Esophagus squamous epithelium (tissue), 4 donors: ENCODE measurements at regions not wholly inside any gene's neighbourhood (a gene's known extent, or its start where the extent isn't known, plus 50 kb on each side); places are given as distances from the start of the nearest gene placed in this dataset.

Source experiments
- POLR2A ChIP-seq, 4 donors: fragments of 450-650 bp; IDR thresholded peaks; one replicate each; pipeline ENCODE4 v1.6.1; 2017; ENCODE audit warnings: antibody characterized with exemption in 4 of 4, mild to moderate bottlenecking in 4 of 4, moderate library complexity in 3 of 4
- TF ChIP-seq, protein P1 (sequence below), 6 experiments: fragments of 450-650 bp in 4 of 6; fragments of 200-600 bp in 2 of 6; sonication (generic) in 2 of 6; IDR thresholded peaks; one replicate each; pipeline ENCODE4 v1.5.1; 2016 to 2019; ENCODE audit warnings: antibody characterized with exemption in 6 of 6, mild to moderate bottlenecking in 4 of 6, moderate library complexity in 4 of 6

DNA sequence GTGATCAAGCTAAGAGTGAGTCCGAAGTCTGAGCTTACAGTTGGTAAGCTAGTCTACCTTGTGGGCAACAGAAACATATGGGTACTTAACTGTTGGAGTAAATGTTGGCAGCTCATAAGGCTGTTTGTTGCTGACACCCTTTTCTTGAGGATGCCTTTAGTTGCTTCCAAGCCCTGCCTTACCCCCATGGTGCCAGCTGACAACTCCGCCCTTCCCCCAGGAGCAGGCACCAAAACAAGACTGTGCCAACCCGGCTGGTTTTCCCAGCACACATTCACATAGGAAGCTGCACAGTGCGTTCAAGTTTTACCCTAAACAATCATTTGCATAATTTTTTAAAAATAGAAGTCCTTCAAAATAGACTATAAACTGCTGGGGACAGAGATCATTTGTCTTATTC lies 150.2 kb upstream of the LMO4 start:
- TF ChIP-seq, protein P1, sequence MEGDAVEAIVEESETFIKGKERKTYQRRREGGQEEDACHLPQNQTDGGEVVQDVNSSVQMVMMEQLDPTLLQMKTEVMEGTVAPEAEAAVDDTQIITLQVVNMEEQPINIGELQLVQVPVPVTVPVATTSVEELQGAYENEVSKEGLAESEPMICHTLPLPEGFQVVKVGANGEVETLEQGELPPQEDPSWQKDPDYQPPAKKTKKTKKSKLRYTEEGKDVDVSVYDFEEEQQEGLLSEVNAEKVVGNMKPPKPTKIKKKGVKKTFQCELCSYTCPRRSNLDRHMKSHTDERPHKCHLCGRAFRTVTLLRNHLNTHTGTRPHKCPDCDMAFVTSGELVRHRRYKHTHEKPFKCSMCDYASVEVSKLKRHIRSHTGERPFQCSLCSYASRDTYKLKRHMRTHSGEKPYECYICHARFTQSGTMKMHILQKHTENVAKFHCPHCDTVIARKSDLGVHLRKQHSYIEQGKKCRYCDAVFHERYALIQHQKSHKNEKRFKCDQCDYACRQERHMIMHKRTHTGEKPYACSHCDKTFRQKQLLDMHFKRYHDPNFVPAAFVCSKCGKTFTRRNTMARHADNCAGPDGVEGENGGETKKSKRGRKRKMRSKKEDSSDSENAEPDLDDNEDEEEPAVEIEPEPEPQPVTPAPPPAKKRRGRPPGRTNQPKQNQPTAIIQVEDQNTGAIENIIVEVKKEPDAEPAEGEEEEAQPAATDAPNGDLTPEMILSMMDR (IDR thresholded peaks at IDR 0.05) = no peak
- no peak for TF ChIP-seq POLR2A (IDR thresholded peaks at IDR 0.05)
